GM19240 (cell line): ENCODE measurements at regions not wholly inside any gene's neighbourhood (a gene's known extent, or its start where the extent isn't known, plus 50 kb on each side); places are given as distances from the start of the nearest gene placed in this dataset.

Experiments used
- DNase-seq: peaks from one replicate; pipeline ENCODE4 v3.0.0; 2011; ENCODE audit warnings: low spot score; ENCODE audit not compliant: insufficient read length

DNA sequence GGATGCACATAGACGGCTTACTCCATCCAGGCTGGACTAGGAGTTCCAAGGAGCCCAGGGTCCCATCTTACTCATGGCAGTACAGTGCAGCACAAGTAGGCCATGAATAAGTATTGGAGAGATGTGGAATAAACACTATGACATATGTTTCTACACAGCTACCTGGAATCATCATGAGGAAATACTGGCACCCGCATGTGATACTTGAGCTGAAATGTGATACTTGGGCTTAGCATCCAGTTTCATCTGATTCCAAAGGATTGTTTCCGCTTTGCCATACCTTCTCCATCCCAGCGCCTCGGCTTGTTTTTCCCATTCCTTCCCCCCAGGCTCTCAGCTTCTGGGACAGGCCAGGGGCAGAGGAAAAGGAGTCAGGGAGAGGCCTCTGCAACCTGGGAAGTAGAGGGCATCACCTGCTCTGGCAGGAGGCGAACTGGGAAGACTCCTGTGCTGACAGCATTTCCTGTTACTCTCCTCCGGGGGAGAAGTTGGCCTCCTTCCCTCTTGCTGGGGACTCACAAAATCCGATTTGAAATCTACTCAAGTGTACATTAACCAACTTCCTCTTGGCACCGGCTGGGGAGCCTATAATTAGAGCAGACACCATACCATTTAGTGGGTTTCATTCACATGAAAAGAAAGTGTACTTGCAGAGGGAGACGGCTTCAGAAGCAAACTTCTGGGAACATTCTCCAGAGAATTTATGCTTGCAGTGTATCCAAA, 187.8 kb downstream of the MIAT start:
- no peak for DNase-seq

DNA sequence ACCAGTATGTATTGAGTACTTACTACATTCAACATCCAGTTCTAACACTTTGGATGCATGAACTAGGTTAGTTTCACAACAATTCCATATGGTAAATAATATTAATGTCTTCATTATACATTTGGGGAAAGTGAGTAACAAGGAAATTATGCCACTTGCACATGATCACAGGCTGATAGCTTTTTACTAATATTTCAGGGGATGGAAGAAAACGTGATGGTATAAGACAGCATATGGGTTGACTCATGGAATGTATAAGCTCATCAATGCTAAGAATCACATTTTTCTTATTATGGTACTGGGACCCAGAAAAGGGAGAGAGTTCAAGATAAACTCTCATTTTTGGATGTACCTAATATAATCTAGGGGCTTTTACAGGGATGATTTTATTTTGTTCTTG, 188.7 kb downstream of the MIAT start:
- DNase-seq = no peak

DNA sequence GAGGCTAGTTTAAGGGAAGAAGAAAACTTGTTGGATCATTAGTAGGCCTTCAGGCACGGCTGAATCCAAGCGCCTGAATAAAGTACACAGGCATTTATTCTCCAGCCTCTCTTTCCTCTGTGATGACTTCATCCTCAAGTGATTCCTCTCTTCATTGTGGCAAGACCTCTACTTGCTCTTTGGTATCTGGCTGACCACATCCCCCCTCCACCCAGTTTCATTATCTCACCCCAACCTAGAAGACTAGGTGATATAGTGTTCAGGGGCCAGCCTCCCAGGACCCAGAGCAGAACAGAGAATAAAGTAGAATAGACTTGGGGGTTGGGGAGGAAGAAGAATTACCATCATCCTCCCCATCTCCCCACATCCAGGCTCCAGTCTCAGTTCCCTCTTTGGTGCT, 189.3 kb downstream of the MIAT start:
- DNase-seq = no peak

DNA sequence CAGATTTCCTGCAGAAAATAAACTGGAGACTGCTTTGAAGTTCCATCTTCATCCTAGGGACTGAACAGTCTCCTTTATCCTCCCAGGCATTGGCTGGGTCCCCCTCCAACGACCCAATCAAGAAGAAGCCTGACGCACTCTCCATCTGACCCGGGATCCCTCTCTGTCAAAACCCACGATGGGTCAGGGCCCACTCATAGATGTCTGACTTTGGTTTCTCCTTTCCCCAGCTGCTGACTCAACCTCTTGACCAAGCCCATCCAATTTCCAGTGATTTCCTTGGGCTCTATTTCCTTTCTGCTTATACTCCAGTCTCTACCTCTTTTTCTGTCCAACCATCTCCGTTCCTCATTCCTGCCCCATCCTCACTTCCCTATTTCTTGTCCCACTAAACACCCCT, 189.7 kb downstream of the MIAT start:
- no peak for DNase-seq

- DNase-seq = no peak
Observed at GRCh38 chr22:26847816-26848215, 190.4 kb downstream of the MIAT start.

GRCh38 chr22:26848244-26848920, 191.0 kb downstream of the MIAT start:
- no peak for DNase-seq

DNA sequence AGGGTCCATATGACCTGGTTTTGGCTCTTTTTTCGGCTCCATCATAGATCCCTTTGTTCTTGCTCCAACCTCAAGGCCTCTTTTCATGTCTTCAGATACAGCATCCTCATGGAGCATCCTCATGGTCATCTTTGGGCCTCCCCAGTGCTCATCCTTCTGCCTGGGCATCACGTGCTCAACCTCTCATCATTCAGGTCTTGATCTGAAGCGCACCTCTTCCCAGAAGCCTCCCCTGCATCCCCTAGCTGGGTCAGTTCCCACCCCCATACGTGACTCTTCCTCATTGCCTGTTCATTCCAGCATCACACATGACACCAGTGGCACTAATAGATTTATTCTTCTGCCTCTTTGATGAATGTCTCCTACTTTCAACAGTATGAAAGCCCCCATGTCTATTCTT, 192.2 kb downstream of the MIAT start:
- no peak for DNase-seq

DNA sequence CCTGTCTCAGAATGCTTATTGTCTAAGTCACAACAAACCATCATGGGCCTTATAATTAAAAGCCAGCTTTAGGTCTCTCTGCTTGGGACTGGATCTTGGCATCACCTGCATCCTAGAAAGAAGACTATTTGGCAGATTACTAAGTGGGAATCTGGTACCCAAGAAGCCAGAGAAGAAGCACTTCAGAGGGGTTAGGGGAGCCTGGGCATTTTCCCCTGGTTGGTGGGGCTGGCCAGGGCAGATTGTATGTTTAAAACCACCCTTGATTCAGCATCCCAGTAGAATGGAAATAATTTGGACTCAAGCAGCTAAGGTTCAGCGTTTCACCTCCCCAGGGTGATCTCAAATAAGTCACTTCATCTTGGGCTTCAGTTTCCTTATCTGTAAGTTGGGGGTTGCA, 193.7 kb downstream of the MIAT start:
- no peak for DNase-seq

- no peak for DNase-seq
Observed at GRCh38 chr22:26852176-26852575, 194.8 kb downstream of the MIAT start.

GRCh38 chr22:26853071-26853470, 195.7 kb downstream of the MIAT start:
- no peak for DNase-seq

- DNase-seq = no peak
Observed at GRCh38 chr22:26853495-26853894, 196.1 kb downstream of the MIAT start.

DNA sequence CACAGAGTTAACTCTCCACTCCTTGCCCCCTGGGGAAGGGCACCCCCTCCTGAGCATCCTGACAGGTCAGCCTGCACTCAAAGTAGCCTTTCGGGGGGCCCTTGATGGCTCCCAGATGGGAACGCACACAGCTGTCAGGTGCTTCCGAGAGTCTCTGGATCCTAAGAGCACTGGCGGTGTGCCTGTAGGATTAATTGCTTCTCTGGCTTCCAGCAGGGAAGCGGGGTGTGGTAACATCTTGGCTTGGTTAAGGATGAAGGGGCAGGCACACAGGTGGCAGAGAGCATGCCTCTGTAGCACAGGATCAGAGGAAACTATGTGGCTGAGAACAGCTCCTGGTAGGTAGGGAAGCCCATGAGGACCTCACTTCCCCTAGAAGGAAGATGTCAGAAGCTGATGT, 199.8 kb downstream of the MIAT start:
- no peak for DNase-seq

GRCh38 chr22:26860301-26860700, 202.9 kb downstream of the MIAT start:
- no peak for DNase-seq

DNA sequence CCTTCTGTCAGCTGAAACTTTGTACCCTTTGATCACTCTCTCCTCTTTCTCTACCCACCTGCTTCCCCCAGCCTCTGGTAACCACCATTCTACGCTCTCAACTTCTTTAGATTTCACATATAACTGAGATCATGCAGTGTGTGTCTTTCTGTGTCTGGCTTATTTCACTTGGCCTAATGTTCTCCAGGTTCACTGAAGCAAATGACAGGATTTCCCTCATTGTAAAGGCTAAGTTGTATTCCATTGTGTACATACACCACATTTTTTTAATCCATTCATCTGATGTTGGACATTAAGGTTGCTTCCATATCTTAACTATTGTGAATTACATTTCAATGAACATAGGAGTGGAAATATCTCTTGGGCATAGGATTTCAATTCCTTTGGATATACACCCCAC, 207.6 kb downstream of the MIAT start:
- DNase-seq = no peak

GRCh38 chr22:26883393-26883792, 226.0 kb downstream of the MIAT start:
- no peak for DNase-seq

DNA sequence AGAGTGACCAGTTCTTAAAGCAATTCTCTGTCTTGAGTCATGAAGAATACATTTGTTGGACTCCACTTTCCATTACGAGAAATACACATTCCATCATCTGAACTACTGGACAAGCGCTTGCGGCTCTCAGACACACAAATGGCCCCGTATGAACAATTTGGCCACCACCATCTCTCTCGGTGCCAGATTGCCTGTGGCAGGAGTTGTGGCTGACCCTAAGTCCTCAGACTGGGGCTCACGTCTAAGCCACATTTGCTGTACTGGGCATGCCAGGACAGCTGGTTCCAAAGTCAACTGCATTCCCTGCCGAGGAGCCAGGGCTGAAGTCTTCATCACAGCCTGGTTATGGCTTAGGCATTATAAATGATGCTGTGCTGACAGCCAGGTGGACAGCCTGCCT, 227.5 kb downstream of the MIAT start:
- no peak for DNase-seq

DNA sequence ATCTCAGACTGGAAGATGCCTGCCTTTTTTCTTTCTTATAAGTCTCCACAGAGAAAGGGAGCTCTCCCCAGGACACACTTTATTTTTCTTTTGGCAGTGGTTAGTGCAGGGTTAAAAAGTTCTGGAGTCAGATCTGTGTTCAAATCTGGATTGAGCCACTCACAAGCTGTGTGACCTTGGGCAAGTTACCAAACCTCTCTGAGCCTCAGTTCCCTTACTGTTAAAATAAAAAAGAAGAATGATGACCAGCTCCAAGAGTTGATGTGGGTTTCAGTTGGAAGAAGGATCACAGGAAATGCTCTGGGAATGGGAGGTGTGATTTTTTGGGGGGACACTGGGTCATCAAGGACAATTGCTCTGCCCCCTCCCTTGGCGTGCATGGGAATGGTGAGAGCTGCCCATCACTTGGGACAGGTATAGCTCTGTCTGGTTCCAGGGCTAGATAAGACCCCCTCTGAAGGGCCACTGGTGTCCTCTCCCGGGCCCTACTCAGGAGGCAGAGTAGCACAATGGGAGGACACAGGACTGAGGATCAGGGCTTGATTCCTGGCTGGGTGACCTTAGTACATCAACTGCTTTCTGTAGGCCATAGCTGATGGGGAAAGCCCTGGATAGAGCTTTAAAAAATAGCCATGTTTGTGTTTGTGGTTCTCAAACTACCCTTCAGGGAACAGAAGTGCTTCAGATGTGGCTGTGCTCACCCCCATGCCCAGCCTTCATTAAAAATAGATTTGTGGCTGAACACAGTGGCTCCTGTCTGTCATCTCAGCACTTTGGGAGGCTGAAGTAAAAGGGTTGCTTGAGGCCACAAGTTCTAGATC, 228.3 kb downstream of the MIAT start:
- no peak for DNase-seq

DNA sequence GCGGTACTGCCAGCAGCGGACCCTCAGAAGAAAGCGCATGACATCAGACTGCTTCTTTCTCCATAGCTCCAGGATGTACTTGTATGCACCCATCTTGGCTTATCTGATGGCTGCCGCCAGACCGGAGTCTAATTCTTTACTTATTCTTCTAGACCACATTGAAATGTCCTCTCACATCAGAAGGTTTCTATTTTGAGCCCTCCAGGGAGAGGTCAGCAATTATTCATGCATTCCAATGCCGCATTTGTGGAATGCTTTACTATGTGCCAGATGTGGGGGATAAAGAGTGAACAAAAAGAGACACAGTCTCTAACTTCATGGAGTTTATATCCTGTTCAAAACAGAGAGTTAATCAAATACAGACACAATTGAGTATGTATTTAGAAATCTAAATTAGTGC, 230.1 kb downstream of the MIAT start:
- no peak for DNase-seq

GRCh38 chr22:26887916-26888315, 230.5 kb downstream of the MIAT start:
- no peak for DNase-seq

- DNase-seq = no peak
Observed at GRCh38 chr22:26888887-26889286, 231.5 kb downstream of the MIAT start.

- no peak for DNase-seq
Observed at GRCh38 chr22:26889802-26890201, 232.4 kb downstream of the MIAT start.

GRCh38 chr22:26890870-26891269, 233.5 kb downstream of the MIAT start:
- DNase-seq = no peak
